Cardiac fibroblast (primary cell): ENCODE measurements at regions not wholly inside any gene's neighbourhood (a gene's known extent, or its start where the extent isn't known, plus 50 kb on each side); places are given as distances from the start of the nearest gene placed in this dataset.

Experiments
- DNase-seq, 2 donors: peaks; one replicate each; pipeline versions ENCODE4 v3.0.0 to v3.0.0-alpha.2; 2010; ENCODE audit warnings: low read depth in 2 of 2
- H3K4me3 ChIP-seq, 2 donors: replicated peaks in 1 of 2; 1 replicate in 1 of 2; 2 replicates in 1 of 2; pipeline ENCODE4 v1.5.1; 2011; ENCODE audit warnings: low read depth in 2 of 2, low read length in 2 of 2, mild to moderate bottlenecking in 2 of 2, moderate library complexity in 1 of 2
- TF ChIP-seq, protein P1 (sequence below): IDR thresholded peaks from one replicate; pipeline ENCODE4 v1.5.1; 2011; ENCODE audit warnings: low read depth, mild to moderate bottlenecking, low read length, inconsistent platforms

DNA sequence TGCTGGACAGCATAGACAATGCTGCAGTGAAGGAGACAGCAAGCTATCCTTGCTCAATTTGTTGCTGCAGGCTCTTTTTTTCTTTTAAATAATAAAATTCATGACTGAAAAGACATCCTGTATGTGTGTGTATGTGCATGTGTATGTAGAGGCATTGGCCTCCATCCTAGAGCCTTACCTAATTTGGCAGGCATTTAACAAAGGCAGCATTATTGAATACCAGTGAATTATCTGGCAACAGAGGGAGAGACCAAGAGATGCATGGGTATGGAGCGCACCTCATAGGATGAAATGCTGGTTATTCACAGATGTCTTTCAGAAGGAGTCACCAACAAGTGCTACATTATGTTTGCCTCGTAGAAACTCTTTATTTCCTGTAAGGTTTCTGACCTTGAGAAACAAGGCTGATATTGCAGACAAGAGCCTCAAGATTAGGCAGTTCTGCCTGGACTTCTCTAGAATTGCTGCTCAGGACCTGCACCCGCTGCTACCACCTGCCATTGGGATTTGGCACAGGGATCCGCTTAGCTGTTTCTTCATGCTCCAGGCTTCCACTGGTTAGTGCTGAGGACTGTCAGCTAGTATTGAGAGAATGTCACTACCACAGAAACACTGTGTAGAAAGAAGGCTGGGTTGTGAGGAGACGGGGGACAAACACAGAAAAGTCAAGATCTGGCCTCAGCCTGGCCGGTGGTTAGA is 247.7 kb upstream of the RFX3 start:
- no peak overlapping the region for H3K4me3 ChIP-seq
- TF ChIP-seq, protein P1, sequence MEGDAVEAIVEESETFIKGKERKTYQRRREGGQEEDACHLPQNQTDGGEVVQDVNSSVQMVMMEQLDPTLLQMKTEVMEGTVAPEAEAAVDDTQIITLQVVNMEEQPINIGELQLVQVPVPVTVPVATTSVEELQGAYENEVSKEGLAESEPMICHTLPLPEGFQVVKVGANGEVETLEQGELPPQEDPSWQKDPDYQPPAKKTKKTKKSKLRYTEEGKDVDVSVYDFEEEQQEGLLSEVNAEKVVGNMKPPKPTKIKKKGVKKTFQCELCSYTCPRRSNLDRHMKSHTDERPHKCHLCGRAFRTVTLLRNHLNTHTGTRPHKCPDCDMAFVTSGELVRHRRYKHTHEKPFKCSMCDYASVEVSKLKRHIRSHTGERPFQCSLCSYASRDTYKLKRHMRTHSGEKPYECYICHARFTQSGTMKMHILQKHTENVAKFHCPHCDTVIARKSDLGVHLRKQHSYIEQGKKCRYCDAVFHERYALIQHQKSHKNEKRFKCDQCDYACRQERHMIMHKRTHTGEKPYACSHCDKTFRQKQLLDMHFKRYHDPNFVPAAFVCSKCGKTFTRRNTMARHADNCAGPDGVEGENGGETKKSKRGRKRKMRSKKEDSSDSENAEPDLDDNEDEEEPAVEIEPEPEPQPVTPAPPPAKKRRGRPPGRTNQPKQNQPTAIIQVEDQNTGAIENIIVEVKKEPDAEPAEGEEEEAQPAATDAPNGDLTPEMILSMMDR: no peak
- DNase-seq: no peak

DNA sequence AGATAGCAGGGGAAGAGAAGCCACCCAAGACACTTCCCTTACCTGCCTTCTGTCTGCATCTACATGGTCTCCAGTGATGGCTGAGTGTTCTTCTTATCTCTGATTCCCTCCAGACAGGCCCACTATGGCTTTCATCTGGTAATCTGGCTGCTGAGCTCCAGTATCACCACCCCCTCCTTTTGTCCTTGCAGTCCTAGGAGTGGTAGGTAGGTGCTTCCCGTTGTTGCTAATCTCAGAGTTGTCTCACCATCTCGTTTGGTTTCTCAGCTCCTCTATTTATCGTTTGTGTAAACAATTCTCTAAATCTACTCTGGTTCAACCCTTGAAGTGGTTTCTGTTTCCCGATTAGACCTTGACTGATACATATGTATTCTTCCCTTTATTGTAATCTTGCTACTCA is 243.8 kb upstream of the RFX3 start:
- no peak for DNase-seq
- H3K4me3 ChIP-seq: no peak overlapping the region
- TF ChIP-seq, protein P1: no peak

DNA sequence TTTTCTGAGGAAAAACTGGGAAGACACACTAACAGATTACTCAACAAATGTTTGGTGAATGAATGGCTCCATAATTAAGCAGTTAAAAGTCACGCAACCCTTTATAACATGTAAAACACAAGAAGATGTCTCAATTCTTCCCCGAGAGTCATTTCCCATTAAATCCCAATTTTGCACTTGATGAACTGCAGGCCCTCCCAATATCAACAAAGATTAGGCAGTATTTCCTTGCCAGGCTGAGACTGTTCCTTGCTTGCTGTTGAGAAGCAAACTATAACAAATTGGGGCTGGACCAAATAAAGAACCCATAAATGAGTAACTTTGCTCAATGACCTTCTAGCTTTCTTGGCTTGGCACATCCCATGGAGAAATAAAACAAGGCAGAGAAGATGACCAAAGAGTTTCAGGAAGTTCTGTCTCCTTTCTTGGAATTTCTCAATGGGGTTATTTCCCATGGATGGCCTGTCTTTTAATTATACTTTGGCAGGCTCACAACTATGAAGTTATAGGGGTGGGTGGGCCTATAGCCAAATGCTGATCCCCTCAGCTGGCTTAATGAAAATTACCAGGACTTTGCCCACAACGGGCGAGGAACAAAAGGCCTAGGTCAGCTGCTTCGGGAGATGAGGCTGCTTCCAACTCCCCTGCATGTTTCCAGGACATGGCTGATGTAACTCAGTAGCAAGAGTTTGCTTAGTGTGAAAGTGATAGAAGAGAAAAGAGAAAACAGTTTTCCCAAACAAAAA is 243.1 kb upstream of the RFX3 start:
- TF ChIP-seq, protein P1: no peak
- DNase-seq: peak; percentile 15 to 72
- no peak overlapping the region for H3K4me3 ChIP-seq

- peak; percentile 17 to 28 for DNase-seq
- H3K4me3 ChIP-seq: no peak overlapping the region
- TF ChIP-seq, protein P1: no peak
Observed at GRCh38 chr9:3768286-3768685, 242.5 kb upstream of the RFX3 start.

GRCh38 chr9:3762076-3762475 is 236.3 kb upstream of the RFX3 start:
- H3K4me3 ChIP-seq: no peak overlapping the region
- DNase-seq: no peak
- TF ChIP-seq, protein P1: no peak

DNA sequence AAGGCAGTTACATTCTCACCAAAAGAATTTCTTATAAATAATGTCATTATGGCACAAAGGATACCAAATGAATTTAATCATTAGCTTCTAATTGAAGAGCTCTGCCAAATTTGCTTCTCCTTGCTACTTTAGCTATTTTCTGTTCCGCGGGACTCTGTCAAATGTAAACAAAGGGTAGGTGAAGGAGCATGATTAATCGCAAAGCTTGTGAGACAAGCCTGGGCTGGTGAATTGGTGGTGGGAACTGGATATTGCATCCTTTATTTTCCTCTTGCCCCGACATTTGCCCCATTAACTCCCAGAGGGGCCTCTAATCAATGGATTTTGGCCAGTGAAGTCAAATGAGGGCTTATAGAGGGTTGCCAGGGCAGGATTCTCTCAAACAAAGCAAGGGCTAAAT is 234.2 kb upstream of the RFX3 start:
- DNase-seq: peak in 1 of 2 donors; percentile 21
- no peak overlapping the region for H3K4me3 ChIP-seq

More for the DNA sequence above, 234.2 kb upstream of the RFX3 start:
- TF ChIP-seq, protein P1: no peak
